Activated T-cell treated with anti-CD3 and anti-CD28 coated beads for 48 hours (primary cell): ENCODE measurements at regions not wholly inside any gene's neighbourhood (a gene's known extent, or its start where the extent isn't known, plus 50 kb on each side); places are given as distances from the start of the nearest gene placed in this dataset.
"Not testable (repeated sequence)": the region's sequence is repeated elsewhere in the genome, so short reads cannot be mapped to it uniquely, and the experiment has no call there.

Experiments
- DNase-seq: peaks from one replicate; pipeline ENCODE4 v3.0.0-alpha.2; 2020; ENCODE audit warnings: low read depth

- DNase-seq, result not testable (repeated sequence)
Measured at GRCh38 chr2:95686056-95686825, 94.4 kb downstream of the TRIM43 start.

- not testable (repeated sequence) for DNase-seq
Measured at GRCh38 chr2:95687852-95688251, 96.1 kb downstream of the TRIM43 start.

GRCh38 chr2:95691210-95691609 is 99.4 kb downstream of the TRIM43 start:
- not testable (repeated sequence) for DNase-seq

- not testable (repeated sequence) for DNase-seq
Measured at GRCh38 chr2:95693071-95693846, 101.5 kb downstream of the TRIM43 start.

- no peak for DNase-seq
Measured at GRCh38 chr2:95695613-95696012, 103.8 kb downstream of the TRIM43 start.

- no peak for DNase-seq
Measured at GRCh38 chr2:95698146-95698545, 106.3 kb downstream of the TRIM43 start.

- DNase-seq, result not testable (repeated sequence)
Measured at GRCh38 chr2:95699201-95700184, 107.7 kb downstream of the TRIM43 start.

GRCh38 chr2:95700519-95700918 is 108.7 kb downstream of the TRIM43 start:
- DNase-seq, result no peak

- no peak for DNase-seq
Measured at GRCh38 chr2:95702471-95702870, 110.7 kb downstream of the TRIM43 start.

- DNase-seq, result not testable (repeated sequence)
Measured at GRCh38 chr2:95707161-95707560, 115.4 kb downstream of the TRIM43 start.

- no peak for DNase-seq
Measured at GRCh38 chr2:95707837-95708236, 116.0 kb downstream of the TRIM43 start.

- no peak for DNase-seq
Measured at GRCh38 chr2:95709831-95710230, 118.0 kb downstream of the TRIM43 start.

GRCh38 chr2:95713470-95714177 is 121.8 kb downstream of the TRIM43 start:
- DNase-seq, result not testable (repeated sequence)

- DNase-seq, result not testable (repeated sequence)
Measured at GRCh38 chr2:95714398-95714797, 122.6 kb downstream of the TRIM43 start.

- DNase-seq, result no peak
Measured at GRCh38 chr2:95719473-95720060, 127.8 kb downstream of the TRIM43 start.

GRCh38 chr2:95721726-95722125 is 129.9 kb downstream of the TRIM43 start:
- no peak for DNase-seq

- DNase-seq, result no peak
Measured at GRCh38 chr2:95722131-95722697, 130.4 kb downstream of the TRIM43 start.

- DNase-seq, result not testable (repeated sequence)
Measured at GRCh38 chr2:95723627-95724210, 131.9 kb downstream of the TRIM43 start.

- not testable (repeated sequence) for DNase-seq
Measured at GRCh38 chr2:95725191-95725590, 133.4 kb downstream of the TRIM43 start.

GRCh38 chr2:95725677-95726076 is 133.9 kb downstream of the TRIM43 start:
- not testable (repeated sequence) for DNase-seq
